HCEC 1CT (cell line): ENCODE measurements at regions not wholly inside any gene's neighbourhood (a gene's known extent, or its start where the extent isn't known, plus 50 kb on each side); places are given as distances from the start of the nearest gene placed in this dataset.
"Not testable (repeated sequence)": the region's sequence is repeated elsewhere in the genome, so short reads cannot be mapped to it uniquely, and the experiment has no call there.

ENCODE experiments used
- DNase-seq: peaks from one replicate; pipeline ENCODE4 v3.0.0-alpha.2; 2017

DNA sequence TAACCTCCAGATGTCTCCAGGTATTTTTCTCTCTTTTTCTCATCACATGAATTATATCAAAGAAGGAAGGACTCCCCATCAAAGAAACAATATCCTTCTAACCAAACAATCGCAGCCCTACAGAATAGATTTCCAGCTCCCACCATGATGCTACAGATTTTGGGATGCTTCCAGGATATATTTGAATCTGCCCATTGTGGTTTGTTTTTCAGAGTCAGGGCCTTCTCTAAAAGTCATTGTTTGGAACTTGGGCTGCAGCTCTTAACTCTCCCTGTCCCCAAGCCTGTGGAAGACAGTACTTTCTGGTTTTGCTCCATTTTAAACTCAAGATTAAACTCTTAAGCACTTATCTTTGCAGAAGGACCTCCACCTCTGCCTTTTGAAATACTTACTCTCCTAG lies 223.2 kb downstream of the PMAIP1 start:
- DNase-seq = no peak

DNA sequence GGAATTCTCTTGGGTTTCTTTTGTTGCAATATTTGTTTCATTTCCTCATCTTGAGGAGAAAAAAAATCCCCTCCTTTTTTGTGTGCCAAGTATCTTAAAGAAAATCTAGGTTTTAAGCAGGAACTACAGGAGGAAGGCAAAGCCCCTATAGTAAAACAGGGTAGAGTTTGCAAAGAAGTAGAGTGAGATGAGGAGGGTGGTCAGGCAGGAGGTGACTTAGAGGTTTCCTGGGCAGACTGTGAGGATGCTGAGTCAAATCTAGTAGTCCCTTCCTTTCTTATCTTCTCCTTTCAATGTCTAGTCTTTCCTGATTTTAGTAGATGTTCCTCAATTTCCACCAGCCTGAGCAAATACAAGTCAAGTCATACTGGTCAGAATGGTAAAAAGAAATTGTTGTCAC lies 222.5 kb downstream of the PMAIP1 start:
- DNase-seq = no peak

DNA sequence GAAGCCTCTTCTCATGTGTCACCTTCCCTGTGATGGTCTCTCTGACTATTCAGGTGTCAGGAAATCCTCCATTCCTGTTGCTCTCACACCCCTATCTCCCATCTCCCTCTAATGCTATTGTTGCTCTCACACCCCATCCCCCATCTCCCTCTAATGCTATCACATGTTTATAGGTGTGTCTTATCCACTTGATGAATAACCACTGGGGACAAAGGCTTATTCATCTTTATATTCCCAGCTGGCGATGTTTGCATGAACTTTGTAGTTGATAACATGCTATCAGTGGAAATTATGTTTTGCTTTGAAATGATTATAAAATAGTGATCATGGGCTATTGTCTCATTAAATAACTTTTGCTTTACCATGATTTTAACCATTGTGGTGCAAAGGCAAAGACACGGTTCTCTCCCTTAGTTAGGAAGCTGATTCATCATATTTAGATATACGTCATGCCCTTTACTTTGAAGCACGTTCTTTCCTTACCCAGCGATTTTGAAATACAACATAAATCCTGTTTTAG lies 220.5 kb downstream of the PMAIP1 start:
- no peak for DNase-seq

DNA sequence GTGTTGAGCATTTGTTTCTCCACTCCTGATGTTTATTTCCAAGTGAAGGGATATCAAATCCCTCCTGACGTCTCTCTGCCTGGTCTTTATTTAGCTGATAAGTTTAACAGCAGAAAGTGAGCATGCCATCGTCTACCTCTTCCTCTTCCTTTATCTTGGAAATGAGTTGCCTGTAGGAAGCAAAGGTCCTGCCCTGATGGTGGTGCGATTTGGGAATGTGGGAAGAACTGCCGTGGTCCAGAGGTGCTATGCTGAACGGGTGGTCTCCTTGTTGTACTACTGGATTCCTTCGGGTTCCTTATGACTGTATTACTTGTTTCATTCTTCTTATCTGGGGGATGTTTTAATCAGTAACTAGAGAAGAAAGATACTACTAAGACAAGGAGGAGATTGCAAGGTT lies 217.5 kb downstream of the PMAIP1 start:
- no peak for DNase-seq

DNA sequence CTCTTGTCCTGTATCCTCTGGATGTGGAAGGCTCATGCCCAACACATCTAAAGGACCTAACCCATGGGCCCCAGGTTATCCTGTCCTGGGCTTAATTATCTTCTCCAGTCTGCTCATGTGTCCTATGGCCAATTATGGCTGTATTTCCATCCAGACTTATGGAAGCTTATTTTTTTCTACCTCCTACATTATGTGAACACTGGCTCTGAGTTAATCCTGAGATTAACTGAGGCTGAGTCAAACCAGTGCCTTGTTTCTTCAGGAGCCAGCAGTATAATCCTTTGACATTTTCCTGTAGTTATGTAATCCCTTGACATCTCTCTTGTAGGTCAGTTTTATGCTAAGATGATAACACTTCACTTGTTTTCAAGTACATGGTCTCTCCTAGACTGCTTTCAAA lies 213.6 kb downstream of the PMAIP1 start:
- no peak for DNase-seq

DNA sequence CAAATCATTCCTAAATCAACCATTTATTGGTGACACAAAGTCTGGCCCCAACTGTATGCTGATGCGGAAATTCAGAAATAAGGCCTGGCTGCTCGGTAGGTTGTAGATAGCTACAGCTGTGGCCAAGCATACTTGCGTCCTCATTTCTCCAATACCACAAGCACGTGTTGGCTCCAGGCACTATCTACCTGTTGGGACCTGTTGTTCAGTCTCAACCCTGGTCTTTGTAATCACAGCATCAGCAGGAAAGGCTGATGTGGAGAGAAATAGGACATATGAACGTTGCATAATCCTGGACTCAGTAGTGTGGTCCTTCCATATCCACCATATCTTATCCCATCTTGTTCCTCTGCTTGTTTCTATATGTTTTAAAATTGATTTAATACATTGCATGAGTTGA lies 212.6 kb downstream of the PMAIP1 start:
- DNase-seq = no peak

DNA sequence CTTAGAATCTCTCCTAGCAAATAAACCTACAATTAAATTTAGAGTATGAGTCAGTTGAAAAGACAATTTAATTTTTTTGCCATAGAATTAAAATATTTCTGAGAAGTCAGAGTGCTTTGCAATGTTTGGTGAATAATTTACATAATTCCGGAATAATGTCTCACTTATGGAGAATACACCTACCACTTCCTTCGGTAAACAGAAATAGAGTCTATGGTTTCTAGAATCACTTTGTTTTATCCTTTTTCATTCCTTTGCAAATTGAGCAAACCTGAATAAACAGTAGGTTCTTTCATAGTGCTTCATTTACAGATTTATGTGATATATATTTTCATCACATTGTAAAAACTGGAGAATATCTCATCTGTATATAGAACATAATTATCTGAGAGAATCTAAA lies 211.7 kb downstream of the PMAIP1 start:
- no peak for DNase-seq

DNA sequence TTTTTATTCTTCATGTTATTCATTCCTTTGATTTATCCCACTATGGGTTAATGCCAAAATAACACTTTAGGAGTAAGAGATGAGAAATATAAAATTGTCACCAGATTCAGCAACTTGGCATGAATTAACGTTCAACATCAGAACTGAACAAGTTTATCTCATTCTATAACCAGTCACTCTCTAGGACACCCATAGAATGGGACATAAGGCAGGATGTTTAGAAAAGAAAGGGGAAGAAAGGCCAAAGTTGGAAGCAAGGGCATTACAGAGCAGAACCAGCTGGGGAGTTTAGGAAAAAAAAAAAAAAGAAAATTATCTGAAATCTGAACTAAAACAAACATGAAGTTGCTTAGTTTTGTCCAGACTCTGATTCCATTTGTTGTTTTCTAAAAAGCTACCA lies 211.0 kb downstream of the PMAIP1 start:
- no peak for DNase-seq

DNA sequence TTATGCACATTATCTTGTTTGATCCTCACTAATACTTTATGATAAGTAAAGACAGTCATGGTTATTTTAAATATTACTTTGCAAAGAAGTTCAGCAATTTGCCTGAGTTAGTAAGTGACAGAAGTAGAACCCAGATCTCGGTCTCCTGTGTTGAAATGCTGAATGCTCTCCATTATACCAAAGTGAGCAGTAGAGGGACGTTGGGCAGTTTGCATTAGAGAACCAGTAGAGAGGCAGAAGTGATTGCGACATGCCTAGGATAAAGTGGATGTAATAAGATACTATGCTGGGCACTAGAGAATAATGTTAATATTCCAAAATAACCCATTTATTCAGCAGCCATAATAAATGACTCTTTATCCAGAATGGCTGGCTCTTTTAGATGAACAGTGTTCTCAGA lies 201.0 kb downstream of the PMAIP1 start:
- no peak for DNase-seq

DNA sequence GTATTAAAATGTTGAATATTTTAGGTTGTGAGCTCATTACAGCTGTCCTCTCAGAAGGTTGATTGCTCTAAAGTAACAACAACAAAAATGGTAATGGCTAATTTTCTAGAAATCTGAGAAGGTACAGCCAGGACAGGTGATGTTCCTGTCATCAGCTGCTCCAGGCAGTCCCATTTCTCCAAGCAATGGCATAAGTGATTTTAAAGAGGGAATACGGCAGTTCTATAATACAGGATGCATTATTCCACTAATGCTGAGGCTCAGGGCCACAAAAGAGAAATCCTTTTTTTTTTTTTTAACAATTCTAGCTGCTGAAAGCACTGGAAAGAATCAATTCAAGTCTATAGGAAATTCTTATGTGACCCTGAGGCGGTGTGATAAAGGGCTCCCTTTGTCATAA lies 199.9 kb downstream of the PMAIP1 start:
- no peak for DNase-seq

DNA sequence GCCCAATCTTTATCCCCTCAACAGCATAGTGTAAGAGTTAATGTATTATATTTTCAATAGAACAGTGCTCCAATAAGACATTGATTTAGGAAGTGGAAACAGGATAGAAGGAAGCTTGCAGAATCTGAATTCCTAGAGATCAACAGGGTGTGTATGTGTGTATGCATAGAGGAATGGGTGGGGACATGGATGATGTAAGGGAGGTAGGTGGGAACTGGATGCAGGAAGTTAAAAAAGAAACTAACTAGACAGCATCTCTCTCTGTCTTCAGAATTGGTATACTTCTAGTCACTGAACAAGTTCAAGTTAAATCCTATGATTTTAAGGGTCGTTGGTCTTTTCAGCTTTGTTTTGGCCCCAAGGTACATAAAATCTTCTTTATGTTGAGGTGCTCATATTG lies 196.6 kb downstream of the PMAIP1 start:
- DNase-seq = no peak

DNA sequence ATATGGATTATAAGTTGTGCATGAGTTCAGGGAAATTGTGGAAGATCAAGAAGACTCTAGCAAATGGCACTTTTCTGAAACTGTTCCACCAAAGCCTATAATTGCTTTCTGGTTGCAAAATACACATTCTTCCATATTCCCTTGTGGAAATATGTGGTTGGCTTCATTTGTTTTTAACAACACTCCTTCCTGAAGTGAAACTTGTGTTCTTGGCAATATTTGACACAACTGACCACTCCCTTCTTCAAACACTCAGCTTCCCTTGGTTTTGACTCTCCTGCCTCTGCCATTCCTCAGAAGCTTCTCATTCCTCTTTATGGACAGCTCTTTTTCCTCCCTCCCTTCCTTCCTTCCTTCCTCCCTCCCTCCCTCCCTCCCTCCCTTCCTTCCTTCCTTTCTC lies 192.3 kb downstream of the PMAIP1 start:
- no peak for DNase-seq

DNA sequence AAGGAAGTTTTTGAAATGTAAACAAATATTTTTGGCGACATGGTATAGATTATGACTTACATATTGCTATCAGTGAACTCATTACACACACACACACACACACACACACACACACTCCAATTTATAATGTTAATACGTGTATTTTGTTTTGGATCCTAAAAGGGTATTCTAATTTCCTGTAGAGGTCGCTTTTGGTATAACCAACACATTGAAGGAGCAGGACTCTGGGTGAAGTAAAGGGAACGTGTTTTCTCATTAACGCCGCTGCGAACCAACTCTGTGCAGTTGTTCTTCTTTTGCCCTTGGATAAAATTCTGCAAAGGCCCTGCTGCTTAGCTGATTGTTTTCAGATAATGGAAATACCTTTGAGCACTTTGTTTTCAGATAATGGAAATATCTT lies 190.4 kb downstream of the PMAIP1 start:
- DNase-seq = no peak

DNA sequence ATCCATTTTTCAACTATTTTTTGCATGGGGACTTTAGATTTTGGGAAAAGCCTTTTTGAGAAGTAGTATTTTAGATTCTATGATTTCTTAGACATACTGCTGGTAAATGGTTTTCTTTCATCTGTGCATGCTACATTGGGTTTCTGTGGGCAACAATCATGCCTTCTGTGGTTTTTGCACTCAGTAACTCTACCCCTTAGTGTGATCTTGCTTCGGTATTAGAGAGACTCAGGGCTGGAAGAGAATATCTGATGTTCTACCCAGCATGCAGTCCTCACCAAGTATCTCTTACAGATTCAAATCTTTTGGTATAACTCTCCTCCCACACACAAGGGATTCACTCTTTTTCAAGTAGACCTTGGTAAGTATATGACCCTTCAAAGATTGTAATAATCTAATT lies 183.0 kb downstream of the PMAIP1 start:
- DNase-seq = no peak

DNA sequence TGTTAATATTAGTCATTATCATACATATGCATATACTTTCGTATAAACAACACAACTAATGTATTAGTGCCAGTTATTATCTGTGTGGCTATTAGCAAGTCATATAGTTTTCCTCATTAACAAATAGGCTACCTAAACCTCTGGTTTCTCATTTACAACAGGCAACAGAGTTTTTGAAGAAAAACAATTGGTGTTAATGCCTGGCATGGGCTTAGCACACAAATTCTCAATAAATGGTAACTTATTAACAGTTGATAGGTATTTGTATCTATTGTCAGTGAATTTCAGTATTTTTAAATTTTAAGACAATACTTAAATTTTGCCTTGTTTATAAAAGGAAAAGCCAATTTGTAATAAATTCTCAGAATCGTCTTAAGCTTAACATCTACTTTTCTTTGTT lies 182.5 kb downstream of the PMAIP1 start:
- DNase-seq = no peak

DNA sequence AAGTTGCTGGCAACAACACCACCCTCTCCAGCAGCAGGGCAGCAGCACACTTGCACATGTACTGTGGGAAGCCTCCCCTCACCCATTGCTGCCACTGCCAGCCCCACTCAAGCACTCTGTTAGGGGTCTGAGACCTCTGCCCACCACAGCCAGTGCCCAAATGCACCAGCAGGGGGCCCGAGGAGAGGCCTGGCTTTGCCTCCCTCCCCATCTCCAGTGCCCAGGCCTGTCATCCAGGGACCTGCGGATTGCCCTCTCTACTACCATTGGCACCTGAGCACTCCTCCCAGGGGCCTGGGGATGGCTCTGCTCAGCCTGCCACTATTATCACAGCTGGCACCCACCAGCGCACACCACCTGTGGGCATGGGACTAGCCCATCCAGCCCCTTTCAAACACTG lies 175.7 kb downstream of the PMAIP1 start:
- DNase-seq = no peak

DNA sequence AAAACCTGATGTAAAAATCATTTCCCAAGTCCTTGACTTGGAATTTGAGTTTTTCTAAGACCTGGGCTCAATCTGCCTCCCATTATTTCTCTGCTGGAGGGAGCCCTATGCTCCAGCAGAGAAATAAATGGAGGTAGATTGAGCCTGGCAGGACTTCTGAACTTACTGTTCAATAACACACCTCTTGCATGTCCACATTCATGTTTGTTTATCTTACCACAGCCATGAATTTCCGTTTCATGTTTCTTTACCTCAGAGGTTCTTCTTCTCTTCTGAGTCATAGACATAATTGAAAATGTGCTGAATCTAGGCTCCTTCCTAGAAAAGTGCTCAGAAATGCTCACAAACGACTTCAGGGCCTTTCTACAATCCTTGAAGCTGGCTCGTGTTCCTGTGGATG lies 170.8 kb downstream of the PMAIP1 start:
- DNase-seq = no peak

DNA sequence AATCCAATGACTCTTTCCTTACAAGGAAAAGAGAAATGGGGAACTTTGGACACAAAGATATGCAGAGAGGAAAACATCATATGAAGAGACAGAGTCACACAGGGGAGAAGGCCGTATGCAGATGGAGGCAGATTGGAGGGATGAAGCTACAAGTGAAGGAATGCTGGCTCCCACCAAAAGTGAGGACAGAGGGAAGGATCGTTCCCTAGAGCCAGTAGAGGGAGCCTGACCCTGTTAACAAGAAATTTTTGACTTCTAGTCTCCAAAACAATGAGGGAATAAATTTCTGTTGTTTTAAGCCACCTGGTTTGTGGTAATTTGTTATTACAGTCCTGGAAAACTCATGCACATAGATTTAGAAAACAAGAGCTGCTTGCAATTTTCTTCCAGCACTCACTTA lies 169.3 kb downstream of the PMAIP1 start:
- no peak for DNase-seq

DNA sequence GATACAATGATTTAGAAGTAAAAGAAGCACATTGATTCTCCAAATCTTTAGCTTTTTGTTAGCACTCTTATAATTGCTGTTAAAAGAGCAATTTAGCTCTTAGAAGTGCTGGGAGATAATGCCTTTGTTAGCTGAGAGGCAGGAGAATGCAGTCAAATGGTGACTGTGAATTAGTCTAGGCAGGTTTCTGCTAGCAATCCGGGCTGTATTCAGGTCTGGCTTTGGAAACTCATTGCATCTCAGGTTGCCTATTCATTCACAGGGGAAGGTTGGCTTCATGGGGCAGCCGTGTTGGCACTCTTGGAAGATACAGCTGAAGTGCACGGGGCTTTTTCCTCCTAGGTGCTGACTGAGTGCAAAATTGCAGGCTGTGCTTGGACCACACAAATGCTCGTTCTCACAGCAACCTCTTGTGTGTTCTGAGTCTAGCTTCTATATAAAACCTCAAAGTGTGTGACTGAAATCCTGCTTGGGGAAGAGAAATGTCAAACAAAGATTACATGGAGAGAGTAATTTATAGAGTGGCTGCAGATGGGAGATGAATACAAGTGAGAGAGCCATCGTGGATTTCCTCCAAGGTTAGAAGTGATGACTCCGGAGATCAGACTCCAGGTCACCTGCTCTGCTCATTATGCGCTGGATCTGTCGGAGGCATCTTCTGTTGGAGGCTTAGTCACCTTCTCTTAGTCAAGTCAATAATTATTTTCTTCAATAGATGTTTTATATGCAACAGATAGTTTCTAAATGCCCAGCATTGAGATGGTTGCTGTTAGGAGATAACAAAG lies 167.8 kb downstream of the PMAIP1 start:
- DNase-seq = no peak

DNA sequence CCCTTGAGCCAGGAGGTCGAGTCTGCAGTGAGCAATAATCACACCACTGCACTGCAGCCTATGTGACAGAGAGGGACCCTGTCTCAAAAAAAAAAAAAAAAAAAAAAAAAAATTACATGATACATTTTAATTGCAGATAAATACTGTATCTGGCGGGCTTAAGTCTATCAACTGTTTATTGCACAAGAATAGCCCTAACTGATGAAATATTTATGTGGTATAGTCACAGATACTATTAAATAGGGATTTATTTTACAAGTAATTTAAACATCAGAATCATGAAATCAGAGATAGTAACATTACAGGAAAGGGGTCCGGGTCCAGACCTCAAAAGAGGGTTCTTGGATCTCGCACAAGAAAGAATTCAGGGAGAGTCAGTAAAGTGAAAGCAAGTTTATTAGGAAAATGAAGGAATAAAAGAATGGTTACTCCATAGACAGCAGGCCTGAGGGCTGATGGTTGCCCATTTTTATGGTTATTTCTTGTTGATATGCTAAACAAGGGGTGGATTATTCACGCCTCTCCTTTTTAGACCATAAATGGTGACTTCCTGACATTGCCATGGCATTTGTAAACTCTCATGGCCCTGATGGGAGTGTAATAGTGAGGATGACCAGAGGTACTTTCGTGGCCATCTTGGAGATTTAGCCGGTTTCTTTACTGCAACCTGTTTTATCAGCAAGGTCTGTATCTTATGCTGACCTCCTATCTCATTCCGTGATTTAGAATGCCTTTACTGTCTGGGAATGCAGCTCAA lies 166.6 kb downstream of the PMAIP1 start:
- no peak for DNase-seq

DNA sequence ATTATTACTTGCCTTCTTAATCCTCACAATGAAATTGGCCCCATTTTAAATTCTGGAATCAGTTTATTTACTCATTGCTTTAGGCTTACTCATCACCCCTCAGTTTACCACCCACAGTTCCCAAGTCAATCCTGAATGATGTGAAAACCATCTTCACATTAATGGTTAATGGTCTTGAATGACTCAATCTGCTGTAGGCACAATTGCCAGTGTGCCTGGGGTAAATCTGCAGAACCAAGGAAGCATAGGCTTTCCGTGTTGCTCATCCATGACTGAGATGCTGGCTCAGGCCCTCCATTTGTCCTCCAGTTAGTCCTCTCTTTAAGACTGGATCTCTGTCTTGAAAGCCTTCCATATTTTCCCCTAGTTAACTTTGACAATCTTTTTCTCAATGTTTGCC lies 164.5 kb downstream of the PMAIP1 start:
- DNase-seq = peak; percentile 49

DNA sequence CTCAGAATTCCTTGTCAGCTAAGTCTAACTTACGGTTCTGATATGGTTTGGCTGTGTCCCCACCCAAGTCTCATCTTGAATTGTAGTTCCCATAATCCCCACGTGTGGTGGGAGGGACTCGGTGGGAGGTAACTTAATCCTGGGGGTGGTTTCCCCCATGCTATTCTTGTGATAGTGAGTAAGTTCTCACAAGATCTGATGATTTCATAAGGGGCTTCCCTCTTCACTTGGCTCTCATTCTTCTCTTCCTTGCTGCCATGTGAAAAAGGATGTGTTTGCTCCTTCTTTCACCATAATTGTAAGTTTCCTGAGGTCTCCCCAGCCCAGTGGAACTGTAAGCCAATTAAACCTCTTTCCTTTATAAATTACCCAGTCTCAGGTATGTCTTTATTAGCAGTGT lies 163.0 kb downstream of the PMAIP1 start:
- not testable (repeated sequence) for DNase-seq

DNA sequence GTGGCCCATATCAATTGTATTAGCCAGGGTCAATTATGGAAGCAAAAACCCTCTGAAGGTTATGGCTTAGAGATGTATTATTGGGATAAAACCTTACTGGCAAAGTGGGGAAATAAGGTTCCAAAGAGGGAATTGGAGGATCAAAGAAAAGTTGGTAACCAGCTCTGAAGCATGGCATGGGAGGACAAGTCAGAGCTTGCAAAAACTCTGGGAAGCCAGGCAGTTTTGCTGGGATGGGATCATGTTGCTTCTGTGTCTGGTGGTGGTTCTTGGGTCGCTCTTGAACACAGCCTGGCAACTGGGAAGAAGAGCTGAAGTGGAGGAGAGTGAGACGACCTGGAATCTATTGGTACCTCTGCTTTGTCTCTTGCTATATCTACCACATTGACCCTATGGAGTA lies 162.6 kb downstream of the PMAIP1 start:
- DNase-seq = no peak

DNA sequence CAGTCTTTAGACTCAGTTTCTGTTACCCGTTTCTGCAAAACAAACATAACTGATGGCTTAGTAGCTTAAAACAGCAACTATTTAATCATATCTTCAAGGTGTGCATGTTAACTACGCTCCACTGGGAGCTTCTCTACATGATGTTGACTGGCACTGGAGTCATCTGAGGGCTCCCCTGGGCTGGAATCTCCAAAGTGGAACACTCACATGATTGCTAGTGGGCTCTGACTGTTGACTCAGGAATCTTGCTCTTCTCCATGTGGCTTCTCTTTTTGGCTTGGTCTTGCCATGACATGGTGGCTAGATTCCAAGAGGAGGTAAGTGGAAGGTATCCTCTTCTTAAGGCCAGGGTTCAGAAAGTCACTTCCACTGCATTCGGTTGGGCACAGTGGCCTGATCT lies 160.8 kb downstream of the PMAIP1 start:
- DNase-seq = peak; percentile 30

DNA sequence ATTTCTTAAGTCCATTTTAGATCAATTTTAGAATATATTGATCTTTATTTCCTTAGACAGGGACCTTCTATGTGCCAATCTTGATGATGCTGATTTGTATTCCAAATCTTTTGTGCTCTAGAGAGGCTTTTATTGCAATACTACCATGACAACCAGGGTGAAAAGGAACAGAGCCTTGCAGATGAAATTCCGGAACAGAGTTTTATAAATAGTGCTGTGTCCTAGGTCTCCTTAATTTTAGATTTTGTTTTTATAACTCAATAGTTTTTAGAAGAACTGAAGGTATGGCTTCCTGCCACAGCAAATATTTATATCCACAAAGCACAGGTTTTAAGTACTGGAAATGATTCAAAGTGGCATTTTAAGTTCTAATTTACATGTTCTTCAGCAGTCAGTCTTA lies 160.2 kb downstream of the PMAIP1 start:
- no peak for DNase-seq
